Aorta (tissue), 5 donors: ENCODE measurements at regions not wholly inside any gene's neighbourhood (a gene's known extent, or its start where the extent isn't known, plus 50 kb on each side); places are given as distances from the start of the nearest gene placed in this dataset.

Experiments
- ATAC-seq: fragments of 200-7000 bp; cut with Tn5 transposase; one replicate; pipeline ENCODE4 v1.9.1; 2022; ENCODE audit warnings: moderate library complexity; ENCODE audit not compliant: low FRiP score
- DNase-seq, 2 donors: peaks; one replicate each; pipeline ENCODE4 v3.0.0-alpha.2; 2020
- H3K27ac ChIP-seq, 2 donors: one replicate each; pipeline ENCODE4 v1.5.1; 2013; ENCODE audit warnings: low read length in 2 of 2, mild to moderate bottlenecking in 2 of 2, moderate library complexity in 2 of 2, control low read depth in 1 of 2, inconsistent platforms in 1 of 2, low read depth in 1 of 2
- H3K27me3 ChIP-seq, 2 donors: one replicate each; pipeline ENCODE4 v1.6.1; 2013; ENCODE audit warnings: control low read depth in 1 of 2, low read length in 1 of 2, mild to moderate bottlenecking in 1 of 2, moderate library complexity in 1 of 2; ENCODE audit not compliant: insufficient read depth in 2 of 2, control insufficient read depth in 1 of 2
- H3K36me3 ChIP-seq, 2 donors: one replicate each; pipeline ENCODE4 v1.6.1; 2013; ENCODE audit warnings: control low read depth in 1 of 2, low read length in 1 of 2, mild to moderate bottlenecking in 1 of 2; ENCODE audit not compliant: insufficient read depth in 2 of 2, control insufficient read depth in 1 of 2
- H3K4me1 ChIP-seq, 2 donors: one replicate each; pipeline ENCODE4 v1.6.1; 2013; ENCODE audit warnings: low read length in 2 of 2, control low read depth in 1 of 2, mild to moderate bottlenecking in 1 of 2, moderate library complexity in 1 of 2; ENCODE audit not compliant: insufficient read depth in 2 of 2, control insufficient read depth in 1 of 2
- H3K4me3 ChIP-seq, 2 donors: one replicate each; pipeline ENCODE4 v1.5.1; 2013; ENCODE audit warnings: low read length in 2 of 2, control low read depth in 1 of 2, mild to moderate bottlenecking in 1 of 2
- H3K9me3 ChIP-seq: one replicate; pipeline ENCODE4 v1.6.1; 2013; ENCODE audit warnings: mild to moderate bottlenecking, low read length; ENCODE audit not compliant: control insufficient read depth
- WGBS, 2 donors: extraction: QIAGEN DNeasy Blood & Tissue Kit; methylation state at CpG; one replicate each; pipeline ENCODE4 v1.1.7; 2013; 5-methylcytosine and 5-hydroxymethylcytosine counted together
- intact Hi-C, 2 donors: fragments of 100-400 bp; cut with DNase I; formaldehyde crosslinking; loops; one replicate each; pipeline versions ENCODE4 v1.14.2 to v1.15.0; 2022
- donor health status: healthy with polysubstance abuse.
- donor health status: Bipolar disorder and iron deficiency.
- donor health status: DM: no; HTN: no; CAD: no.
- donor health status: DM: no; HTN: no; CAD: no.
- donor health status: DM: yes; HTN: yes; CAD: no.

DNA sequence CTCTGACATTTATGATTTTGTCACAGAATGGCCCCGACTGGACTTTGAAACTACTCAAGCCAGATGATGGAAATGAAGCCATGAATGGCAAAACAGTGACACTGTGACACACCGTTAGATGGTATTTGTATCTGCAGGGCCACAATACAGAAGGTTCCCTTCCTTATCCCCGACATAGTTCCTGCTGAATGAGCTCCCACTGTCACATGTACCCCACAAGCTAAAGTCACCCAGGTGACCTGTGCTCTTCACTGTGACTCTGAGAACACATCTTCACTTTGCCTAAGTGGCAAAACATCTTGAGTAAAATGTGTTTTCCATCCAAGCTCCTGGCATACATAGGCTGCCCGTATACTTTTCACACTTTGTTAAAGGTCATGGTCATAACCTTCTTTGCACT lies 89.5 kb downstream of the LSM5 start:
- intact Hi-C loops, result no loop called here
- H3K36me3 ChIP-seq, result no peaks in the 10 kb centered on the region
- no peak overlapping the region for H3K4me3 ChIP-seq
- no peaks in the 10 kb centered on the region for H3K27me3 ChIP-seq
- no peaks in the 10 kb centered on the region for H3K4me1 ChIP-seq
- WGBS, 2 donors, result 67 to 73% methylated on average over 4 of the region's 4 CpGs
- no peak for ATAC-seq
- H3K27ac ChIP-seq, result no peak overlapping the region
- DNase-seq, result no peak
- H3K9me3 ChIP-seq, result peaks cover 1% of the 10 kb centered on the region

DNA sequence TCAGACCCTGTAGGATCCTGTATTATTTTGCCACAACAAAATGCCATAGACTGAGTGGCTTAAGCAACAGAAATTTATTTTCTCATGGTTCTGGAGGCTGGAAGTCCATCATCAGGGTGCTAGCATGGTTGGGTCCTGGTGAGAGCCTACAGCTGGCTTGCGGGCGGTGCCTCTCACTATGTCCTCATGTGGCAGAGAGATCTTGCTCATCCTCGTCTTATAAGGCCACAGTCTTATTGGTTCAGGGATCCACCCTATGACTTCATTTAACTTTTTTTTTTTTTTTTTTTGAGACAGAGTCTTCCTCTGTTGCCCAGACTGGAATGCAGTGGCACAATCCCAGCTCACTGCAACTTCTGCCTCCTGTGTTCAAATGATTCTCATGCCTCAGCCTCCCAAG lies 90.9 kb downstream of the LSM5 start:
- no peak for DNase-seq
- H3K36me3 ChIP-seq, result no peaks in the 10 kb centered on the region
- 64 to 67% methylated on average over 3 of the region's 3 CpGs for WGBS, 2 donors
- H3K4me1 ChIP-seq, result no peaks in the 10 kb centered on the region
- intact Hi-C loops, result no loop called here
- H3K9me3 ChIP-seq, result peaks cover 1% of the 10 kb centered on the region
- no peak for ATAC-seq
- H3K4me3 ChIP-seq, result no peak overlapping the region
- H3K27me3 ChIP-seq, result no peaks in the 10 kb centered on the region
- H3K27ac ChIP-seq, result no peak overlapping the region

DNA sequence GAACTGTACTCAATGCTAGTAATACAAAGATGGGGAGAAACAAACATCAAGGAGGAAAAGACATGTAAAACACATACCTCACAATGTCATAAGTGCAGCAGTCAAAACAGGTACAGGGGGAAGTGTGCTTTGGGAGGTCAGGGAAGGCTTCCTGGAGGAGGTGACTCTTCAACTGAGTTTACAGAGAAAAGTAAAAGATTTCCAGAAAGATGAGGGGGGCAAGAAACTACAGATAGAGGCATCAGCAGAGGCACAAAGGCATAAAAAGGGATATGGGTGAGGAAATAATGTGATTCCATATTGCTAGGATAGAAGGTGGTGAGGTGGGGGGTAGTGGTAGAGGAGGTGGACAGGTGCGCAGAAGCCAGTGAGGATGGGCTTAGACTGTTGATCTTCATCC lies 95.0 kb downstream of the LSM5 start:
- intact Hi-C loops, result no loop called here
- no peaks in the 10 kb centered on the region for H3K27me3 ChIP-seq
- DNase-seq, result no peak
- H3K4me1 ChIP-seq, result no peaks in the 10 kb centered on the region
- no peak for ATAC-seq
- H3K4me3 ChIP-seq, result no peak overlapping the region
- H3K27ac ChIP-seq, result no peak overlapping the region
- no peaks in the 10 kb centered on the region for H3K36me3 ChIP-seq
- WGBS, 2 donors, result 94 to 95% methylated on average over 1 of the region's 1 CpG
- H3K9me3 ChIP-seq, result peaks cover 1% of the 10 kb centered on the region

DNA sequence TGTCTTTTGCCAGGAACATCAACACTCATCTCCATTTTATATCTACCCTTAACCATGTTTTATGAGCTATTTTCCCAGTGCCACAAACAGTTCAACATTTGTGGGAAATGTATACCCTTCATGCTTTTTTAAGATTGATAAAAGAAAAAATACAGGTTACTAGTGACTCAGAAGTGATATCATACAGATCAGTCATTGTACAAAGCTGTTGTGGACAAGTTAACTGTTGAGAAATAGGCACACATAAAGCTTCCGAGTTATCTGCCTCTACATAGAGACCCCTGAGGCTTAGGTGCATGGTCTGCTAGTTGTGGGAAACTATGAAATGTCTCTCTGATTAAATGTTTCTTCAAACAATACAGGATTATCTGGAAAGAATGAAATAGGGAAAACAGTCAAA lies 96.3 kb downstream of the LSM5 start:
- Histone ChIP-seq H3K27me3 (no peaks in the 10 kb centered on the region), H3K9me3 (peaks cover 1% of the 10 kb centered on the region), H3K27ac (no peak overlapping the region), H3K4me1 (no peaks in the 10 kb centered on the region), H3K36me3 (no peaks in the 10 kb centered on the region), H3K4me3 (no peak overlapping the region)
- ATAC-seq, result no peak
- 49 to 57% methylated on average over 1 of the region's 1 CpG for WGBS, 2 donors
- DNase-seq, result no peak
- intact Hi-C loops, result no loop called here

DNA sequence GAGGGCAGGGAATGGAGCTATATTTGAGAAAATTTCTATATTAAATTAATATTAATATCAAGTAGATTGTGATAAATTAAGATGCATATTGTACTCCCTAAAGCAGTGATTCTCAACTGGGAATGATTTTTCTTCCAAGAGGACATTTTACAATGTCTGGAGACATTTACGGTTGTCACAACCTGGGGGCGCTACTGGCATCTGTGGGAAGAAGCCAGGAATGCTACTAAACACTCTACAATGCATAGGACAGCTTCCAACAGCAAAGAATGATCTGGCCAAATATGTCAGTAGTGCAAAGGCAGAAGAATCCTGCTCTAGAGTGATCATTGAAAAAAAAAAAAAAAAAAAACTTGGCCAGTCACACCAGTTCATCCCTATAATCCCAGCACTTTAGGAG lies 100.0 kb downstream of the LSM5 start:
- Histone ChIP-seq H3K9me3 (peaks cover 1% of the 10 kb centered on the region), H3K4me3 (no peak overlapping the region), H3K27me3 (no peaks in the 10 kb centered on the region), H3K27ac (no peak overlapping the region), H3K4me1 (no peaks in the 10 kb centered on the region), H3K36me3 (no peaks in the 10 kb centered on the region)
- intact Hi-C loops, result no loop called here
- no peak for ATAC-seq
- DNase-seq, result no peak
- 23 to 28% methylated on average over 2 of the region's 2 CpGs for WGBS, 2 donors

DNA sequence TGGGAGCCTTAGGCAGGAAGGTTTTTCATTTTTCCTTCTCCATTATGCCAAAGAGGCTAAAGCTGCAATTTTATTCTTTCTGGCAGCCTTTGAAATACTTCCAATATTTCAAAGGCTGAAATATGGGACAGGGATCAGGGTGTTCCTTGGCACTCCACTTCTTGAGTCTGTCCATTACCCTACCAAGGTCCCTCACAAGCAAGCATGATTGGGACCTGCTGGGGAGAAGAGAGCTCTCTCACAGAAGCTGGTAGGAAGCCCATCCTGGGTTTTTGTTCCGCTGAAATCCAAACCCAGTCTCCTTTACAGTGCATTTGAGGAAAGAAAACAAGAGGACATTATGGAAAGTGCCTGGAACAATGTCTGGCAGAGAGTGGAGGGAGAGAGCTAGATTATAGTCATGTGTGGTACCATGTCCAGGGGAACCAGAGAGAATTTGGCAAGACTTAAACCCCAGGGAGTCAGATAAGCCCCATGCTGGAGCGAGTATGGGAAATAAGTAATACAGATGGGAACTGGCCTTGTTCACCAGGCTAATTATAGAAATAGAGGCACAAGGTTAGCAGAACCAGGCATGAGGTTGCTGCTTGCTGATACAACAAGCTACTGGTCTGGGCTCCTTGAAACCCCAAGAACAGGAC lies 104.7 kb downstream of the LSM5 start:
- H3K36me3 ChIP-seq, result no peaks in the 10 kb centered on the region
- H3K4me3 ChIP-seq, result no peak overlapping the region
- WGBS, 2 donors, result 11 to 15% methylated on average over 2 of the region's 2 CpGs
- no peaks in the 10 kb centered on the region for H3K27me3 ChIP-seq
- no peaks in the 10 kb centered on the region for H3K4me1 ChIP-seq
- DNase-seq (no peak), ATAC-seq (no peak)
- intact Hi-C loops, result no loop called here
- H3K9me3 ChIP-seq, result peaks cover 1% of the 10 kb centered on the region
- H3K27ac ChIP-seq, result no peak overlapping the region

DNA sequence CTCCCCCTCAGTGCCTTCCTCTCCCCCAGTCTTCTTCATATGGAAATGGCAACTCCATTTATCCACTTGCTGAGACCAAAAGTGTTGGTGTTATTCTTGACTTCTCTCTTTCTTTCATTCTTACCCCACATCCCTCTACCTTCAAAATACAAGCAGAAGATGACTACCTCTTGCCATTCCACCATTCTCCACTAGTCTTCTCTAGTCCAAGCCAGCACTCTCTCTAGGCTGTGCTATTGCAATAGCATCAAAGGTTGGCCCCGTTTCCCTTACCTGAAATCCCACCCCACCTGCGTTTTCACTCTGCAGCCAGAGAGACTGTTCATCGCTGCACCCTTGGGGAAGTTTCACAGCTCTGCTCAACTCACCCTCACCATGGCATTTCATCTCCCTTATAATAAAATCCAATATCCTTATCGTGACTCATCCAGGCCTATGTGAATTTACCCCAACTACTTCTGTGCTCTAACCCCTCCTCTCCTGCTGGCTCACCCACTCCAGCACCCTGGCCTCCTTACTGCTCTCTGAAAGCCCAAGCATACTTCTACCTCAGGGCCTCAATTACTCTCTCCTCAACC lies 109.1 kb downstream of the LSM5 start:
- no peak for ATAC-seq
- no peaks in the 10 kb centered on the region for H3K9me3 ChIP-seq
- 64 to 70% methylated on average over 4 of the region's 4 CpGs for WGBS, 2 donors
- no peaks in the 10 kb centered on the region for H3K36me3 ChIP-seq
- no peak for DNase-seq
- H3K27ac ChIP-seq, result no peak overlapping the region
- no peaks in the 10 kb centered on the region for H3K27me3 ChIP-seq
- H3K4me1 ChIP-seq, result no peaks in the 10 kb centered on the region
- intact Hi-C loops, result no loop called here
- no peak overlapping the region for H3K4me3 ChIP-seq

DNA sequence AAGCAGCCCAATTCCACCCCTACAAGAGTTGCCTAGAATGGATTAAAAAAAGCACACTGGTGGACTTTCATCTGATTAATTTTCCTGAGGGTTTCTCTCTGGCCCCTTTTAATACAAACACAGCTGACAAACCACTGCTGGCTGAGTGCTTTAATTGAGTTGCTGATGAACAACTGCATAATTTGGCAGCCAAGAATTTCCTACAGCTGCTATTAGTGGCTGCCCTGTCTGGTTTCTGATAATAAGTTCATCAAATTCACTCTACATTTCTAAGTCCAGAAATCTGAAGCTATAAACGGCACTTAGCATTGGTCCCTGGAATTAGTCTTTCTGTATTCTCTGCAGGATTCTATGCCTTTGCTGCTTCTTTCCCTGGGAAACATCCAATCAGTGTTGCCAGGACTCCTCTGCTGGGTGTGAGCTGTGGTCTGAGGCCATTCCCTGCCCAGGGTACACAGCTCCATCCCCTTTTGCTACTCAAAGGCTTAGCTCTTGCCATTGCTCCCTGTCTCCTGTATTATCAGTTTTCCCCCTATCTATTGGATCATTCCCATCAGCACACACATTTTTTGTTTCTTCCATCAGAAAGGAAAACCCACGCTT lies 110.6 kb downstream of the LSM5 start:
- no peaks in the 10 kb centered on the region for H3K27me3 ChIP-seq
- H3K9me3 ChIP-seq, result peaks cover 2% of the 10 kb centered on the region
- 25 to 26% methylated on average over 2 of the region's 2 CpGs for WGBS, 2 donors
- no peaks in the 10 kb centered on the region for H3K36me3 ChIP-seq
- intact Hi-C loops, result no loop called here
- H3K4me1 ChIP-seq, result no peaks in the 10 kb centered on the region
- ATAC-seq (no peak), DNase-seq (no peak)
- no peak overlapping the region for H3K4me3 ChIP-seq
- no peak overlapping the region for H3K27ac ChIP-seq

DNA sequence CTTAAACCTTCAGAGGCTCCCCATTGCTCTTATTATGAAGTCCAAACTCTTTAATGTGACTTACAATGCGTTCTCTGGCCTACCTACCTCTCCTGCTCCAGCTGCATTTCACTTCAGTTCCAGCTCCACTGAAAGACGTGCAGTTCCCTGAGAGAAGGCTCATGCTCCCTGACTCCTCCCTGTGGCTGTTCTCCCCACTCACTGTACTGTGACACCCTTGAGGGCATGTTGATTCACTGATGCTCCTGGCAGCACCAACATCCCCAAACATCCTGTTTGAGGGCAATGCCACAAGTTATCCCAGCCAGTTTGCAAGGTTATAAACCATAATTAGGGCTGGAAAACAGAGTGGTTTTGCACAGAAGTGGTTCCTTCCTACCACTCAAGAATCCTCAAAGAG lies 111.2 kb downstream of the LSM5 start:
- WGBS, 2 donors, result 59 to 60% methylated on average over 2 of the region's 2 CpGs
- Histone ChIP-seq H3K4me3 (no peak overlapping the region), H3K27me3 (no peaks in the 10 kb centered on the region), H3K4me1 (no peaks in the 10 kb centered on the region), H3K9me3 (peaks cover 2% of the 10 kb centered on the region), H3K36me3 (no peaks in the 10 kb centered on the region), H3K27ac (no peak overlapping the region)
- DNase-seq (no peak), ATAC-seq (no peak)
- intact Hi-C loops, result no loop called here
